ENCODE measurements at regions not wholly inside any gene's neighbourhood (a gene's known extent, or its start where the extent isn't known, plus 50 kb on each side); places are given as distances from the start of the nearest gene placed in this dataset.
"Not testable (repeated sequence)": the region's sequence is repeated elsewhere in the genome, so short reads cannot be mapped to it uniquely, and the experiment has no call there.

- DNase-seq, result no peak
These were observed 164.4 kb upstream of the ITGA1 start for GRCh38 chr5:52623291-52623690.

GRCh38 chr5:52624291-52624690 lies 163.4 kb upstream of the ITGA1 start:
- no peak for DNase-seq

GRCh38 chr5:52626312-52626711 lies 161.4 kb upstream of the ITGA1 start:
- no peak for DNase-seq

- DNase-seq, result no peak
These were observed 160.0 kb upstream of the ITGA1 start for GRCh38 chr5:52627740-52628139.

GRCh38 chr5:52632281-52632680 lies 155.4 kb upstream of the ITGA1 start:
- DNase-seq, result no peak

GRCh38 chr5:52634171-52634570 lies 153.5 kb upstream of the ITGA1 start:
- not testable (repeated sequence) for DNase-seq

- no peak for DNase-seq
These were observed 149.0 kb upstream of the ITGA1 start for GRCh38 chr5:52638732-52639131.

GRCh38 chr5:52648726-52649125 lies 139.0 kb upstream of the ITGA1 start:
- DNase-seq, result no peak

GRCh38 chr5:52655163-52655562 lies 132.6 kb upstream of the ITGA1 start:
- DNase-seq, result no peak

GRCh38 chr5:52656569-52657246 lies 131.0 kb upstream of the ITGA1 start:
- DNase-seq, result no peak

- peak; percentile 55 for DNase-seq
These were observed 130.5 kb upstream of the ITGA1 start for GRCh38 chr5:52657247-52657645.

GRCh38 chr5:52658246-52658645 lies 129.5 kb upstream of the ITGA1 start:
- no peak for DNase-seq

- DNase-seq, result no peak
These were observed 127.1 kb upstream of the ITGA1 start for GRCh38 chr5:52660621-52661020.

GRCh38 chr5:52661903-52662595 lies 125.7 kb upstream of the ITGA1 start:
- DNase-seq, result no peak

- no peak for DNase-seq
These were observed 122.2 kb upstream of the ITGA1 start for GRCh38 chr5:52665559-52665958.

GRCh38 chr5:52668139-52668538 lies 119.6 kb upstream of the ITGA1 start:
- DNase-seq, result no peak

- no peak for DNase-seq
These were observed 119.1 kb upstream of the ITGA1 start for GRCh38 chr5:52668544-52669185.

- DNase-seq, result no peak
These were observed 115.3 kb upstream of the ITGA1 start for GRCh38 chr5:52672459-52672858.

GRCh38 chr5:52673495-52673894 lies 114.2 kb upstream of the ITGA1 start:
- DNase-seq, result no peak

GRCh38 chr5:52674815-52675545 lies 112.7 kb upstream of the ITGA1 start:
- DNase-seq, result no peak

GRCh38 chr5:52682492-52682891 lies 105.2 kb upstream of the ITGA1 start:
- no peak for DNase-seq

- DNase-seq, result no peak
These were observed 103.7 kb upstream of the ITGA1 start for GRCh38 chr5:52684051-52684450.

GRCh38 chr5:52685566-52685965 lies 102.2 kb upstream of the ITGA1 start:
- DNase-seq, result no peak

- no peak for DNase-seq
These were observed 101.7 kb upstream of the ITGA1 start for GRCh38 chr5:52685971-52686370.
